Spinal cord (tissue), 9 donors: ENCODE measurements at regions not wholly inside any gene's neighbourhood (a gene's known extent, or its start where the extent isn't known, plus 50 kb on each side); places are given as distances from the start of the nearest gene placed in this dataset.
"Not testable (repeated sequence)": the region's sequence is repeated elsewhere in the genome, so short reads cannot be mapped to it uniquely, and the experiment has no call there.

Experiments used
- DNase-seq, 6 donors: peaks; one replicate each; pipeline versions ENCODE4 v3.0.0 to v3.0.0-alpha.2; 2013 to 2015; ENCODE audit warnings: low spot score in 6 of 6, low read depth in 4 of 6
- H3K27ac ChIP-seq: one replicate; pipeline ENCODE4 v1.5.1; 2013; ENCODE audit warnings: low read depth, low read length, control low read depth
- H3K27me3 ChIP-seq: one replicate; pipeline ENCODE4 v1.6.1; 2013; ENCODE audit warnings: low read length; ENCODE audit not compliant: control insufficient read depth, insufficient read depth
- H3K36me3 ChIP-seq: one replicate; pipeline ENCODE4 v1.6.1; 2013; ENCODE audit warnings: low read length; ENCODE audit not compliant: control insufficient read depth, insufficient read depth
- H3K4me1 ChIP-seq: one replicate; pipeline ENCODE4 v1.6.1; 2013; ENCODE audit warnings: low read length; ENCODE audit not compliant: control insufficient read depth, insufficient read depth
- H3K4me3 ChIP-seq: one replicate; pipeline ENCODE4 v1.5.1; 2013; ENCODE audit warnings: low read depth, low read length, control low read depth
- H3K9me3 ChIP-seq: one replicate; pipeline ENCODE4 v1.6.1; 2013; ENCODE audit warnings: low read length; ENCODE audit not compliant: control insufficient read depth, insufficient read depth
- WGBS: methylation state at CpG from one replicate; pipeline ENCODE4 v1.1.5; 2013; ENCODE audit warnings: missing lambda C conversion rate; ENCODE audit not compliant: insufficient coverage; 5-methylcytosine and 5-hydroxymethylcytosine counted together
- donor health status: healthy.

DNA sequence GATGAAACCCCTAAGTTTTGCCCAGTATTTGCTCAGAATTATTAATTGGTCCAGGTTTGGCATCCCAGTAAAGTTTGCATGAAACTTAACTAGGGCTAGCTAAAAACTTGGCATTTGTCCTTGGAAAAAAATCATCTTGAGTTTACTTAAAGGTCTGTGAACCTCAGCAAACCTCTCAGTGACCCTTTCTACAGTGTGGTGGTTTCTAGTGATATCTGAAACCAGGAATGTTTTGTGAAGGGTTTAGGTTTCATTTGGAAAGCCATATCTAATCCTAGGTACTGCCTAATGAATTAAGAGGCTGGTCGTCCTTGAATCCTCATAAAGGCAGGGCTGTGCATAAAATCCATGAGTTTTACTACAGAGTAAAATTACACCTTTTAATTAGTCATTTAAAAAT lies 218.5 kb upstream of the ANKRD50 start:
- no CpG with 5 or more reads among the region's 1 CpG for WGBS
- Histone ChIP-seq H3K4me3 (no peak overlapping the region), H3K27ac (no peak overlapping the region), H3K27me3 (no peaks in the 10 kb centered on the region), H3K4me1 (no peaks in the 10 kb centered on the region), H3K36me3 (no peaks in the 10 kb centered on the region), H3K9me3 (no peaks in the 10 kb centered on the region)
- no peak for DNase-seq

DNA sequence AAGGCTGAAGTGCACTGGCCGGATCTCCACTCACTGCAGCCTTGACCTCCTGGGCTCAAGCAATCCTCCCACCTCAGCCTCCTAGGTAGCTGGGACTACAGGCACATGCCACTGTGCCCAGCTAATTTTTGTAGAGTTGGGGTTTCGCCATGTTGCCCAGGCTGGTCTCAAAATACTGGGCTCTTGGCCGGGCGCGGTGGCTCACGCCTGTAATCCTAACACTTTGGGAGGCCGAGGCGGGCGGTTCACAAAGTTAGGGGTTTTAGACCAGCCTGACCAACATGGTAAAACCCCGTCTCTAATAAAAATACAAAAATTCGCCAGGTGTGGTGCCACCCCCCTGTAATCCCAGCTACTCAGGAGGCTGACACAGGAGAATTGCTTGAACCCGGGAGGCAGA lies 210.2 kb upstream of the ANKRD50 start:
- not testable (repeated sequence) for H3K27ac ChIP-seq, H3K36me3 ChIP-seq, H3K4me1 ChIP-seq, H3K27me3 ChIP-seq, H3K9me3 ChIP-seq, H3K4me3 ChIP-seq, DNase-seq
- 98% methylated on average over 7 of the region's 12 CpGs for WGBS

DNA sequence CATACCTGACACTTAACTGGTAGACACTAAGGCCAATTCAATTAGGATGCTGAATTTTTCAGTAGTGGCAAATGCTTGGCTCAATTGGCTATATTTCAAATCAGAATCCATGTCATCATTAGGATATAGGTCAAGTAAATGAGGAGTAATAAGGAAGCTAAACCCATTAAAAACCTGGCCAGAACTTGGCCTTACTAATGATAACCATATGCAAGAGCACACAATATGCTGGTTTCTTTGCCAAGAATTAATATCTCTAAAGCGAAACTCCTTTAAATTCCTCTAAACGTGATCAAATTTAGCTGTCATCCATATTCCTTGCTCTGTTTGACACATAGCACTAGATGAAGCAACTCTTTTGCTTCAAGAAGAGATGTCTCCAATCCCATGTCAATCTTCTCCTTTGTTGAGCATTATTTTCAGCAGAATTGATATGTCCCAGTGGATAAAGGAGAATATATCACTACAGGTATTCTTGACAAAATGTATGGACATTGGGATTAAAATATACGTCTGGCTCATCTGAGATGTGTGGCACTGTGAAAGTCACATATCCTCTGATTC lies 206.1 kb upstream of the ANKRD50 start:
- H3K27me3 ChIP-seq, result no peaks in the 10 kb centered on the region
- H3K27ac ChIP-seq, result no peak overlapping the region
- no peak for DNase-seq
- 60% methylated on average over 2 of the region's 3 CpGs for WGBS
- no peaks in the 10 kb centered on the region for H3K36me3 ChIP-seq
- H3K4me1 ChIP-seq, result no peaks in the 10 kb centered on the region
- H3K9me3 ChIP-seq, result no peaks in the 10 kb centered on the region
- no peak overlapping the region for H3K4me3 ChIP-seq

DNA sequence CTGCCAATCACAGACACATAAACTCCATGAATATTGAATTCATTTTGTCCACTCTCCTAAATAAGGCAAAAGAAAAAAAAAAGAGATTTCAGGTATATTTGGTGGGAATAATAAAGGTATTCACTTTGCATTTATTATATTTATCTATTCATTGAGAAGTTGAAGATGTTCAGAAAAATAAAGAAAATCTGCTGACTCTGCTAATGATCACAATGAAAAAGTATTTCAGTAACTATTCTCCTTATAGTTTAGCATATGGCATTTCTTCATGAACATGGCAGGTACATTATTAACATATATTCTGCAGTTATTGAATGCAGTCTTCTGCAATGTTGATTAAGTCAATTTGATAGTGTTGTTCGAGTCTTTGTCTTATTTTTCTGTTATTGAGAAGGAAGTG lies 202.5 kb upstream of the ANKRD50 start:
- WGBS, result no CpG with 5 or more reads among the region's 1 CpG
- DNase-seq, result no peak
- no peak overlapping the region for H3K4me3 ChIP-seq

DNA sequence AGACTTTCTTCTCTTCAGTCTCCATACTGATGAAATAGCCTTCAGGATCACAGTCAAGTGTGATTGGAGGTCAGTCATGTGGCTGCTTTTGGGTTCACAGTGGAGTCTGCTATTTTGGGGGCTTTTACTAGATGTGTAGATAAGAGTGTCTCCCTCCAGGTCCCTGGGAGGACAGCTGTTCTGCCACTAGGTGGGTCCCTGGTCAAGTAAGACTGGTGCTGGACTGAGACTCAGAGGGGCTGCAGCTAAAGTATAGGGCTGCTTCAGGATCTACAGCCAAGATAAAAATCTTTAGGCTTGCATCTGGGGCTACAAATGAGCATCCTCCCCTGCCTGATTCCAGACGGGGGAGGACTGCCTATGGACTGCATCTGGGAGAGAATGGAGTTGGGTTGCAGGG lies 200.7 kb upstream of the ANKRD50 start:
- DNase-seq, result no peak
- H3K4me3 ChIP-seq, result no peak overlapping the region
- H3K9me3 ChIP-seq, result peaks cover 3% of the 10 kb centered on the region
- no peaks in the 10 kb centered on the region for H3K36me3 ChIP-seq
- 80% methylated on average over 1 of the region's 1 CpG for WGBS
- no peaks in the 10 kb centered on the region for H3K4me1 ChIP-seq
- no peaks in the 10 kb centered on the region for H3K27me3 ChIP-seq
- no peak overlapping the region for H3K27ac ChIP-seq

More for the DNA sequence above, 202.5 kb upstream of the ANKRD50 start:
- Histone ChIP-seq H3K27me3 (no peaks in the 10 kb centered on the region), H3K4me1 (no peaks in the 10 kb centered on the region), H3K27ac (no peak overlapping the region), H3K9me3 (peaks cover 3% of the 10 kb centered on the region), H3K36me3 (no peaks in the 10 kb centered on the region)

DNA sequence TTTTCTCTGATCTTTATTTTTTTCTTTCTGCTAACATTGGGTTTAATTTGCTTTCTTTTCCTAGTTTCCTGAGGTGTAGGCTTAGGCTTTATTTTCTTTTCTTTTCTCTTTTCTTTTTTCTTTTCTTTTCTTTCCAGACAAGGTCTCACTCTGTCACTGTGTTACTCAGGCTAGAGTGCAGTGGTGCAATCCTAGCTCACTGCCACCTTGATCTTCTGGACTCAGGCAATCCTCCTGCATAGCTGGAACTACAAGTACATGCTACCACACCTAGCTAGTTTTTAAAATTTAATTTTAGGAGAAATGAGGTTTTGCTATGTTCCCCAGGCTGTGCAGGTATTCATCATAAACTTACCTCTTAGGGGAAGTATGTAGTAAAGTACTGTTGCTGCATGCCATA lies 197.8 kb upstream of the ANKRD50 start:
- Histone ChIP-seq H3K36me3 (no peaks in the 10 kb centered on the region), H3K9me3 (peaks cover 3% of the 10 kb centered on the region), H3K4me3 (no peak overlapping the region), H3K27ac (no peak overlapping the region), H3K27me3 (no peaks in the 10 kb centered on the region), H3K4me1 (no peaks in the 10 kb centered on the region)
- no peak for DNase-seq

DNA sequence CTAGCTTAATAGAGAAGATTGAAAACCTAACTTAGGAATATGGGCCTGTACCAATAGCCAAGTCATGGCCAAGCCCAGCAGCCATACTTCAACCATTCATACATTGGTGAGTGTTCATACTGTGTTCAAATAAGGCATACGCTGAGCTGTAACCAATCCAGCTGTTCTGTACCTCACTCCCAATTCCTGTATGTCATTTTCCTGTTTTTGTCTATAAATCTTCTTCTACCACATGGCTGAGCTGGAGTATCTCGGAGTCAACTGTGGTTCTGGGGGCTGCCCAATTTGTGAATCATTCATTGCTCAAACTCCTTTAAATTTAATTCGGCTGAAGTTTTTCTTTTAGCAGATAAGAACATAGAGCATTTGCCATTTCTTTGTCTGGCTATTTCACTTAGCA lies 195.3 kb upstream of the ANKRD50 start:
- no peak overlapping the region for H3K27ac ChIP-seq
- no peak overlapping the region for H3K4me3 ChIP-seq
- 100% methylated on average over 1 of the region's 3 CpGs for WGBS
- no peaks in the 10 kb centered on the region for H3K36me3 ChIP-seq
- DNase-seq, result no peak
- peaks cover 3% of the 10 kb centered on the region for H3K9me3 ChIP-seq
- H3K4me1 ChIP-seq, result no peaks in the 10 kb centered on the region
- no peaks in the 10 kb centered on the region for H3K27me3 ChIP-seq

DNA sequence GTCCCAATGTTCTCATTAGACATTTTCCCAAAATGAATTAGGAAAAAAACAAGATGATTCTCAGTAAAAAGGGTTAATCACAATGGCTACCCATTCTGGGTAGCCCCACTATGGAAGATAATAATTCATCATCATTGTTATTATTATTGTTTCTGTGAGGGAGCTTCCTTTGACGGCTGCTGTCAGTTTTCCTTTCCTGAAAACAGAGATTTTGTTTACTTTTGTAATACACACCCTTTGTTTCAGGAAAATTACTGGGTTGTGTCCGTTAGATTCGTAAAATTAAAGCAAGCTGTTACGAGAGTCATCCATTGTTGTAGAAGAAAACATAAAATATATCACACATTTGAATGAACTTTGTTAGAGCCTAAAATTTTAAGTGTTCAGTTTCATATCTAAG lies 192.9 kb upstream of the ANKRD50 start:
- Histone ChIP-seq H3K36me3 (no peaks in the 10 kb centered on the region), H3K27ac (no peak overlapping the region), H3K9me3 (no peaks in the 10 kb centered on the region), H3K27me3 (no peaks in the 10 kb centered on the region), H3K4me1 (no peaks in the 10 kb centered on the region), H3K4me3 (no peak overlapping the region)
- DNase-seq, result no peak
- WGBS, result no CpG with 5 or more reads among the region's 4 CpGs

DNA sequence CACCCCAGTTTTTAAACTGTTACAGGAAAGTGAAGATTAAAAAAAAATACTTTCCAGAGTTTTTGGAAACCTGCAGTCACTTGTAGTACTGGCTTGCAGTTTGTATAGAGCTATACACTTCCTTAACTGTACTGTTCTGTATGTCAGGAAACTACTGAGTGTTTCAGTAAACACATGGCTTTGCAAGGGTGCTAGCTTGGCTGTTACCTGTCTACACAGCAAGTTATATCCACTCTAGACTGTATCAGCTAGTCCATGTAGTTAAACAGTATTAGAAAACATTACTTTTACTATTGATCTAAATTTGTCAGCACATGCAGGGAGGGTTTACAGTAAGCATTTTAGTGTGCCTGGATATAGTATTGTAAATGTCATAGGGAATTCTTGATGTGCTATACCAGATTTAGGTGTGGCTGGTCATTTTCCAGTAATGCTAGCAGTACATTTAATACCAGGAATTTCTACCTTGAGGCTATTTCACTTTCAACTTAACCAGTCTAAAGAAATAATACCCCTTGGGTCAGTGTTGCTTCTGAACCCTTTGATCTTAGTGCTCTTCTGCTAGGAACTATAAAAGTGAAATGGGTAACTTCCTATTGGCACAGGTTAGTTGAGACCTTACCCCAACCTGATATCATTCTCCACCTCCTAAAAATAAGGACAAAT lies 192.3 kb upstream of the ANKRD50 start:
- Histone ChIP-seq H3K36me3 (no peaks in the 10 kb centered on the region), H3K27ac (no peak overlapping the region), H3K4me3 (no peak overlapping the region), H3K9me3 (no peaks in the 10 kb centered on the region), H3K27me3 (no peaks in the 10 kb centered on the region), H3K4me1 (no peaks in the 10 kb centered on the region)
- no peak for DNase-seq

DNA sequence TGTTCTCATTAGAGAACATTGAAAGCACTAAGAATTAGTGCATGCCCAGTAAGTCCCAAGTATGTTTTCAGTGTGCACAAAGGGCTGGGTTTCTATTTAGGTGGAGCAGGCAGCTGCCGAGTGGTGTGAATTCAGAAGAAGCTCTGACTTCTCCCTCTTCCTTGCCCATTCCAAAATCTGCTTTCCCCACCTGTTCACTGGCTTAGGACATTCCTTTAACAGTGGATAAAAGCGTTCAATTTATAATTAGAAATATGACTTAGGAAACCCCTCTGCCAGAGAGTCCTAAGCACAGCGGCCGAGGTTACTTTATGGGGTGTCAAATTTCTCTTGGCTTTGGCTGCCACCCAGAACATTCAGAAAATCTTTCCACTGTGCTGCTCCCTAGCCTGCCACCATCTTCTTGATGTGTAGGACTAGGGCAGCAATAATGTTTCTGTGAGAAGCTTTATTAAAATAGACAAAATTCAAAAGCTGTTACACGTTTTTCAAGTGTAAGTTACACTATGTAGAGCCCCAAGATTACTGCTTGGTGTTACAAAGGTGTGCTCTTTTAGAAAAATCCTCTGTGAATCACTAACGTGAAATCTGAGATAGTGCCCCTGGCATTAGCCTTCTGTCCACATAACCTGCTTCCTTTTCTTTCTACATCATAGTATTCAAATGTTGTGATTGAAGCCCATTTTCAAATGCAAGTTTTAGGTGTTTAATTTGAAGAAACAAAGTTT lies 191.6 kb upstream of the ANKRD50 start:
- H3K27me3 ChIP-seq, result no peaks in the 10 kb centered on the region
- no CpG with 5 or more reads among the region's 6 CpGs for WGBS
- no peaks in the 10 kb centered on the region for H3K4me1 ChIP-seq
- no peak overlapping the region for H3K4me3 ChIP-seq
- no peak overlapping the region for H3K27ac ChIP-seq
- no peaks in the 10 kb centered on the region for H3K36me3 ChIP-seq
- DNase-seq, result peak in 5 of 6 donors; percentile 9 to 65 (median 15)
- no peaks in the 10 kb centered on the region for H3K9me3 ChIP-seq
